Peyer's patch (tissue), 4 donors: ENCODE measurements at regions not wholly inside any gene's neighbourhood (a gene's known extent, or its start where the extent isn't known, plus 50 kb on each side); places are given as distances from the start of the nearest gene placed in this dataset.

Experiments used
- POLR2A ChIP-seq, 2 donors: fragments of 450-650 bp; IDR thresholded peaks; one replicate each; pipeline ENCODE4 v1.5.1; 2017; ENCODE audit warnings: antibody characterized with exemption in 2 of 2, mild to moderate bottlenecking in 2 of 2, moderate library complexity in 2 of 2
- TF ChIP-seq, protein P1 (sequence below), 6 experiments: fragments of 450-650 bp in 4 of 6; fragments of 200-600 bp in 2 of 6; sonication (generic) in 1 of 6; IDR thresholded peaks; one replicate each; pipeline ENCODE4 v1.5.1; 2017 to 2019; ENCODE audit warnings: antibody characterized with exemption in 6 of 6, mild to moderate bottlenecking in 3 of 6, moderate library complexity in 1 of 6

DNA sequence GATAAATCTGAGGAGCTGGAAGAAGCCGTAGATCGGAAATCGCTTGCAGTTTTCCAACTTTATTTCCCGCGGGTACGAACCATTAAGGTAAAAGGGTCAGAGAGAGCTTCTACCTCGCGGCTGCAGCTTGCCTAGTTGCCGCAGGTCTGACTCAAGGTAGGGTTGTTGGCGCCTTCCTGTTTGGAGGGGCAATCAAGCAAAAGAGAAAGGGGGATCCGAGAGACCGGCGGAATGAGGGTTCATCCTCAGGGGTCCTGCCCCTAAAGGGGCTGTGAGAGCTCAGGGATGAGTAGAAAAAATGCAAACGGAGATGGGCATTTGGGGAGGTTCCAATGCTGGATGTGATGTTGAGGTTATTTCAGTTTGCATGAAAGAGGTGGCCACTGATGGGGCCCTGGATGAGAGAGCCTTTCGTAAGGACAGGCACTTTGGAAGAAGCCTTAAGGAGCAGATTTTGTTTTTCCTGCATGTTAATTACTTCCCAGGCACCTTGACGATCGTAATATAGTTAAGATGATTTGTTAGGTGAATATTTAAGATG is 265.4 kb downstream of the CGGBP1 start:
- TF ChIP-seq, protein P1, sequence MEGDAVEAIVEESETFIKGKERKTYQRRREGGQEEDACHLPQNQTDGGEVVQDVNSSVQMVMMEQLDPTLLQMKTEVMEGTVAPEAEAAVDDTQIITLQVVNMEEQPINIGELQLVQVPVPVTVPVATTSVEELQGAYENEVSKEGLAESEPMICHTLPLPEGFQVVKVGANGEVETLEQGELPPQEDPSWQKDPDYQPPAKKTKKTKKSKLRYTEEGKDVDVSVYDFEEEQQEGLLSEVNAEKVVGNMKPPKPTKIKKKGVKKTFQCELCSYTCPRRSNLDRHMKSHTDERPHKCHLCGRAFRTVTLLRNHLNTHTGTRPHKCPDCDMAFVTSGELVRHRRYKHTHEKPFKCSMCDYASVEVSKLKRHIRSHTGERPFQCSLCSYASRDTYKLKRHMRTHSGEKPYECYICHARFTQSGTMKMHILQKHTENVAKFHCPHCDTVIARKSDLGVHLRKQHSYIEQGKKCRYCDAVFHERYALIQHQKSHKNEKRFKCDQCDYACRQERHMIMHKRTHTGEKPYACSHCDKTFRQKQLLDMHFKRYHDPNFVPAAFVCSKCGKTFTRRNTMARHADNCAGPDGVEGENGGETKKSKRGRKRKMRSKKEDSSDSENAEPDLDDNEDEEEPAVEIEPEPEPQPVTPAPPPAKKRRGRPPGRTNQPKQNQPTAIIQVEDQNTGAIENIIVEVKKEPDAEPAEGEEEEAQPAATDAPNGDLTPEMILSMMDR (IDR thresholded peaks at IDR 0.05): no peak
- no peak for TF ChIP-seq POLR2A (IDR thresholded peaks at IDR 0.05)
